Gastroesophageal sphincter (tissue), 3 donors: ENCODE measurements at regions not wholly inside any gene's neighbourhood (a gene's known extent, or its start where the extent isn't known, plus 50 kb on each side); places are given as distances from the start of the nearest gene placed in this dataset.

ENCODE experiments used
- CTCF ChIP-seq, 4 experiments: fragments of 200-600 bp in 2 of 4; fragments of 450-650 bp in 2 of 4; sonication (generic) in 1 of 4; IDR thresholded peaks; one replicate each; pipeline ENCODE4 v1.5.1; 2017 to 2019; ENCODE audit warnings: antibody characterized with exemption in 4 of 4, mild to moderate bottlenecking in 2 of 4, moderate library complexity in 2 of 4
- EP300 ChIP-seq: sonication (generic); formaldehyde crosslinking; IDR thresholded peaks from one replicate; pipeline ENCODE4 v1.6.1; 2017; ENCODE audit warnings: antibody characterized with exemption, mild to moderate bottlenecking
- POLR2A ChIP-seq, 2 donors: fragments of 450-650 bp; IDR thresholded peaks; one replicate each; pipeline ENCODE4 v1.6.1; 2017; ENCODE audit warnings: antibody characterized with exemption in 2 of 2, mild to moderate bottlenecking in 2 of 2, moderate library complexity in 1 of 2

- TF ChIP-seq CTCF (IDR thresholded peaks at IDR 0.05) (no peak), POLR2A (IDR thresholded peaks at IDR 0.05) (no peak), EP300 (no peak)
These were observed 273.8 kb downstream of the RPS6KC1 start for GRCh38 chr1:213324859-213325258.
